Stomach (tissue), 4 donors: ENCODE measurements at regions not wholly inside any gene's neighbourhood (a gene's known extent, or its start where the extent isn't known, plus 50 kb on each side); places are given as distances from the start of the nearest gene placed in this dataset.
"Not testable (repeated sequence)": the region's sequence is repeated elsewhere in the genome, so short reads cannot be mapped to it uniquely, and the experiment has no call there.

ENCODE experiments used
- EP300 ChIP-seq: sonication (generic); formaldehyde crosslinking; IDR thresholded peaks from one replicate; pipeline ENCODE4 v1.6.1; 2017; ENCODE audit warnings: antibody characterized with exemption
- POLR2A ChIP-seq, 4 donors: fragments of 450-650 bp; IDR thresholded peaks; one replicate each; pipeline ENCODE4 v1.6.1; 2016; ENCODE audit warnings: antibody characterized with exemption in 4 of 4, control low read depth in 2 of 4, mild to moderate bottlenecking in 1 of 4, moderate library complexity in 1 of 4
- TF ChIP-seq, protein P1 (sequence below), 7 experiments: fragments of 450-650 bp in 4 of 7; fragments of 200-600 bp in 3 of 7; sonication (generic) in 3 of 7; IDR thresholded peaks; one replicate each; pipeline ENCODE4 v1.5.1; 2016 to 2019; ENCODE audit warnings: antibody characterized with exemption in 7 of 7, control low read depth in 2 of 7, mild to moderate bottlenecking in 1 of 7

DNA sequence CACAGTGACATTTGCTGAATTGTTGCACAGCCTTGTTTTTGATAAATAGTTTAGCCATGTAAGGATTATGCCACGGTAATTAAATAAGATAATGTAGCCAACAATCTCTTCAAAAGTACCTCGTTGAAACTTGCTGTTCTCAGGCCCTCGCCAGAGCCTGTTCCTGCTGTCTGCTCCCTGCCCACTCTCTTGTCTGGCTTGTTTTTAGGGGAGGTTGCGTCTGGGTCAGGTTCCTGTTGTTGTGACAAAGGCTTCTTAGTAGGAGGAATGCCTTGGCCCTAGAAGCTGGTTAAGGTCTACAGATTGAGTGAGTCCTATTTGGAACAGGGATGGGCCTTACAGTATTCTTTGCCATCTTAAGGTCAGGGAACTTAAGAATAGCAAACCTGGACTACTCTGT is 294.0 kb upstream of the NOTCH2NLA start:
- TF ChIP-seq POLR2A (IDR thresholded peaks at IDR 0.05); EP300: not testable (repeated sequence)
- TF ChIP-seq, protein P1, sequence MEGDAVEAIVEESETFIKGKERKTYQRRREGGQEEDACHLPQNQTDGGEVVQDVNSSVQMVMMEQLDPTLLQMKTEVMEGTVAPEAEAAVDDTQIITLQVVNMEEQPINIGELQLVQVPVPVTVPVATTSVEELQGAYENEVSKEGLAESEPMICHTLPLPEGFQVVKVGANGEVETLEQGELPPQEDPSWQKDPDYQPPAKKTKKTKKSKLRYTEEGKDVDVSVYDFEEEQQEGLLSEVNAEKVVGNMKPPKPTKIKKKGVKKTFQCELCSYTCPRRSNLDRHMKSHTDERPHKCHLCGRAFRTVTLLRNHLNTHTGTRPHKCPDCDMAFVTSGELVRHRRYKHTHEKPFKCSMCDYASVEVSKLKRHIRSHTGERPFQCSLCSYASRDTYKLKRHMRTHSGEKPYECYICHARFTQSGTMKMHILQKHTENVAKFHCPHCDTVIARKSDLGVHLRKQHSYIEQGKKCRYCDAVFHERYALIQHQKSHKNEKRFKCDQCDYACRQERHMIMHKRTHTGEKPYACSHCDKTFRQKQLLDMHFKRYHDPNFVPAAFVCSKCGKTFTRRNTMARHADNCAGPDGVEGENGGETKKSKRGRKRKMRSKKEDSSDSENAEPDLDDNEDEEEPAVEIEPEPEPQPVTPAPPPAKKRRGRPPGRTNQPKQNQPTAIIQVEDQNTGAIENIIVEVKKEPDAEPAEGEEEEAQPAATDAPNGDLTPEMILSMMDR (IDR thresholded peaks at IDR 0.05) = not testable (repeated sequence)
